Sigmoid colon (tissue), 6 donors: ENCODE measurements at regions not wholly inside any gene's neighbourhood (a gene's known extent, or its start where the extent isn't known, plus 50 kb on each side); places are given as distances from the start of the nearest gene placed in this dataset.

Experiments used
- DNase-seq: peaks from one replicate; pipeline ENCODE4 v3.0.0-alpha.2; 2019
- H3K27ac ChIP-seq, 4 donors: fragments of 200-600 bp; sonication (generic); one replicate each; pipeline ENCODE4 v1.5.1; 2016 to 2019; ENCODE audit warnings: mild to moderate bottlenecking in 1 of 4
- H3K27me3 ChIP-seq, 3 donors: fragments of 200-600 bp; sonication (generic); one replicate each; pipeline ENCODE4 v1.5.1; 2019; ENCODE audit warnings: mild to moderate bottlenecking in 1 of 3
- H3K36me3 ChIP-seq, 4 donors: fragments of 200-600 bp; sonication (generic); one replicate each; pipeline ENCODE4 v1.5.1; 2016 to 2019
- H3K4me1 ChIP-seq, 4 donors: fragments of 200-600 bp; sonication (generic); one replicate each; pipeline ENCODE4 v1.5.1; 2017 to 2019
- H3K4me3 ChIP-seq, 4 donors: fragments of 200-600 bp; sonication (generic); one replicate each; pipeline ENCODE4 v1.5.1; 2017 to 2019; ENCODE audit warnings: mild to moderate bottlenecking in 2 of 4, moderate library complexity in 1 of 4
- H3K9me3 ChIP-seq, 4 donors: fragments of 200-600 bp in 3 of 4; sonication (generic) in 3 of 4; one replicate each; pipeline versions ENCODE4 v1.5.1 to v1.6.1; 2013 to 2019
- EP300 ChIP-seq, 4 donors: sonication (generic); formaldehyde crosslinking; IDR thresholded peaks; one replicate each; pipeline ENCODE4 v1.6.1; 2017; ENCODE audit warnings: antibody characterized with exemption in 4 of 4
- POLR2A ChIP-seq, 2 donors: fragments of 450-650 bp; IDR thresholded peaks; one replicate each; pipeline ENCODE4 v1.6.1; 2016; ENCODE audit warnings: antibody characterized with exemption in 2 of 2, mild to moderate bottlenecking in 2 of 2, moderate library complexity in 2 of 2
- POLR2AphosphoS5 ChIP-seq, 4 donors: sonication (generic); formaldehyde crosslinking; IDR thresholded peaks; one replicate each; pipeline ENCODE4 v1.6.1; 2017; ENCODE audit warnings: antibody characterized with exemption in 4 of 4
- WGBS, 2 donors: extraction: QIAGEN DNeasy Blood & Tissue Kit; methylation state at CpG; one replicate each; pipeline ENCODE4 v1.1.7; 2013; 5-methylcytosine and 5-hydroxymethylcytosine counted together
- intact Hi-C: fragments of 100-400 bp; cut with DNase I; formaldehyde crosslinking; loops from one replicate; pipeline ENCODE4 v1.15.1; 2023
- TF ChIP-seq, protein P1 (sequence below), 4 experiments: fragments of 450-650 bp in 3 of 4; fragments of 200-600 bp in 1 of 4; IDR thresholded peaks; one replicate each; pipeline ENCODE4 v1.5.1; 2016 to 2019; ENCODE audit warnings: antibody characterized with exemption in 4 of 4, mild to moderate bottlenecking in 3 of 4, moderate library complexity in 2 of 4
- donor health status: healthy with polysubstance abuse.
- donor health status: healthy.

DNA sequence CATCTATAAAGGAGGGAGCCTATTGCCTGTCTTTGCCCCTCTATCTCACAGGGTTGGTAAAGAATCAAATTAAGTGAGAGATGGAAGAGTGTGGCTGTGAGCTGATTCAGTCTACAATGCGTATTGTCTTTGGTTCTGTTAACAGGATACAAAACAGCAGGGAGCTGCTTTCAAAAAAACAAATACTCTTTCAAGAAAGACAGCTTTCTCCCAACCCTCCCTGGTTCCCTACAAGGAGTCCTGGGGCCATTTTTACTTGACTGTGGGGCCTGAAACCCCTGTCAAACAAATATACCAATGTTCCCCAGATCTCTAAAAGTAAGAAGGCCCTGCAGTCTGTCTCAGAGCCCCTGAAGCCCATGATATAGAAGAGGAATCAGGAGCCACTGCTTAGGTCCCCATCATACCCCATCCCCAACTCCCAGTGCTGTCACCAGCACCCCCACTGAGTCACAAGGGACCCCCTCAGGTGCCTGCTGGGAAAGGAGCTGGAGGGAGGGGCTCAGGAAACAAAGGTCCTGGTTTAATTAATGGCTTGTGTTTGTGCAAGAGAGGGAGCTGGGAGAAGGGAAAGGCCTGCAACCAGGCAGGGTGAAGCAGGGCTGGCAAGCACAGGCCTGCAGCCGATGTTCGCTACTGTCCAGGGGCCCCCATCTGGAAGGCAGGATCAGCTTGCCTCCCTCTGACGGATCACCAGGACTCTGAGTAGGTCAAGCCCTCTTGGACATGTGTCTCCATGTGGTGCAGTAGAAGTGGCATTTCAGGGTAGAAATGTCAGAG lies 182.0 kb upstream of the GHITM start:
- intact Hi-C loops: no loop called here
- no peak for DNase-seq
- H3K27me3 ChIP-seq: peaks cover 0 to 5% (median 0%) of the 10 kb centered on the region in 3 donors
- H3K9me3 ChIP-seq: no peaks in the 10 kb centered on the region
- H3K4me3 ChIP-seq: no peak overlapping the region
- WGBS, 2 donors: 77 to 88% methylated on average over 4 of the region's 4 CpGs
- H3K4me1 ChIP-seq: no peaks in the 10 kb centered on the region
- H3K36me3 ChIP-seq: no peaks in the 10 kb centered on the region
- TF ChIP-seq, protein P1, sequence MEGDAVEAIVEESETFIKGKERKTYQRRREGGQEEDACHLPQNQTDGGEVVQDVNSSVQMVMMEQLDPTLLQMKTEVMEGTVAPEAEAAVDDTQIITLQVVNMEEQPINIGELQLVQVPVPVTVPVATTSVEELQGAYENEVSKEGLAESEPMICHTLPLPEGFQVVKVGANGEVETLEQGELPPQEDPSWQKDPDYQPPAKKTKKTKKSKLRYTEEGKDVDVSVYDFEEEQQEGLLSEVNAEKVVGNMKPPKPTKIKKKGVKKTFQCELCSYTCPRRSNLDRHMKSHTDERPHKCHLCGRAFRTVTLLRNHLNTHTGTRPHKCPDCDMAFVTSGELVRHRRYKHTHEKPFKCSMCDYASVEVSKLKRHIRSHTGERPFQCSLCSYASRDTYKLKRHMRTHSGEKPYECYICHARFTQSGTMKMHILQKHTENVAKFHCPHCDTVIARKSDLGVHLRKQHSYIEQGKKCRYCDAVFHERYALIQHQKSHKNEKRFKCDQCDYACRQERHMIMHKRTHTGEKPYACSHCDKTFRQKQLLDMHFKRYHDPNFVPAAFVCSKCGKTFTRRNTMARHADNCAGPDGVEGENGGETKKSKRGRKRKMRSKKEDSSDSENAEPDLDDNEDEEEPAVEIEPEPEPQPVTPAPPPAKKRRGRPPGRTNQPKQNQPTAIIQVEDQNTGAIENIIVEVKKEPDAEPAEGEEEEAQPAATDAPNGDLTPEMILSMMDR (IDR thresholded peaks at IDR 0.05): no peak
- TF ChIP-seq EP300 (IDR thresholded peaks at IDR 0.05) (no peak), POLR2A (IDR thresholded peaks at IDR 0.05) (no peak), POLR2AphosphoS5 (IDR thresholded peaks at IDR 0.05) (no peak)
- no peak overlapping the region for H3K27ac ChIP-seq

DNA sequence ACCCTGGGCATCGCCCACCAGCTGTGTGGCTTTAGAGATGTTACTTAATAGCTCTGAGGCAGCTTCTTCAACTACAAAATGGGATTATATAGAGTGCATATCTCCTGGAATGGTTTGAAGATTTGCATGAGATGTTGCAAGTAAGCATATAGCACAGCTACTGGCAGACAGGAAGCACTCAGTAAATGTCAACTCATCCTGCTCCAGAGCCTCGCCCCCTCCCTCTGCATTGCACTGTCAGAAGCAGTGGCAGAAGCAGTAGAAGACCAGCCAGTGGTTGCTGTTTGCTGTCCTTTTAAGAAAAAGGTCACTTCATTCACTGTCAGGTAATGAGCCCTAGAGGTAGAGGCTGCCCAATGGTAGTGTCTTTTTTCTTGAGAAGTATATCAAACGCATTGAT lies 180.0 kb upstream of the GHITM start:
- Histone ChIP-seq H3K9me3 (no peaks in the 10 kb centered on the region), H3K27me3 (no peaks in the 10 kb centered on the region), H3K4me3 (no peak overlapping the region), H3K36me3 (no peaks in the 10 kb centered on the region), H3K27ac (no peak overlapping the region), H3K4me1 (no peaks in the 10 kb centered on the region)
- TF ChIP-seq POLR2A (IDR thresholded peaks at IDR 0.05) (no peak), POLR2AphosphoS5 (IDR thresholded peaks at IDR 0.05) (no peak), EP300 (IDR thresholded peaks at IDR 0.05) (no peak)
- TF ChIP-seq, protein P1 (IDR thresholded peaks at IDR 0.05): no peak
- no peak for DNase-seq
- 76 to 82% methylated on average over 3 of the region's 3 CpGs for WGBS, 2 donors
- intact Hi-C loops: no loop called here

DNA sequence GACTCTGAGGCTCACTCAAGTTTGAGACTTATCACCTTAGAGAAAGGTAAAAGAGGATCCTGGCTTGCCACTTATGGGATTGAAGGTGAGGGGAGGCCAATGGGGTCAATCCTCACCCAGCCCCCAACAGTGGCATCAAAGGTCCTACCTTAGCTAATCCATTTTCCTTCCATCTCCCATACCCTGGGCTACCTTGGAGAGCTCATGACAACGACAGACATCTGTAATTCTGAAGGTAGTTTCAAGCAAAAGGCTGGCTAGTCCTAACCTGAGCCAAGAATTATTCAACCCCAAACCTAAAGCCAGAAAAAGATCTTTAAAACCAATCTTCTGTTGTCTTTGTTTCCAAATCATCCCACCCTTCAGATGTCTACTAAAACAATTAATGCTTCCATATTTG lies 179.2 kb upstream of the GHITM start:
- Histone ChIP-seq H3K36me3 (no peaks in the 10 kb centered on the region), H3K27me3 (no peaks in the 10 kb centered on the region), H3K4me3 (no peak overlapping the region), H3K27ac (no peak overlapping the region), H3K9me3 (no peaks in the 10 kb centered on the region), H3K4me1 (no peaks in the 10 kb centered on the region)
- intact Hi-C loops: no loop called here
- no peak for TF ChIP-seq EP300 (IDR thresholded peaks at IDR 0.05)
- TF ChIP-seq POLR2A (IDR thresholded peaks at IDR 0.05): no peak
- TF ChIP-seq, protein P1 (IDR thresholded peaks at IDR 0.05): no peak
- TF ChIP-seq POLR2AphosphoS5 (IDR thresholded peaks at IDR 0.05): no peak
- WGBS, 2 donors: 65 to 74% methylated on average over 1 of the region's 1 CpG
- no peak for DNase-seq

DNA sequence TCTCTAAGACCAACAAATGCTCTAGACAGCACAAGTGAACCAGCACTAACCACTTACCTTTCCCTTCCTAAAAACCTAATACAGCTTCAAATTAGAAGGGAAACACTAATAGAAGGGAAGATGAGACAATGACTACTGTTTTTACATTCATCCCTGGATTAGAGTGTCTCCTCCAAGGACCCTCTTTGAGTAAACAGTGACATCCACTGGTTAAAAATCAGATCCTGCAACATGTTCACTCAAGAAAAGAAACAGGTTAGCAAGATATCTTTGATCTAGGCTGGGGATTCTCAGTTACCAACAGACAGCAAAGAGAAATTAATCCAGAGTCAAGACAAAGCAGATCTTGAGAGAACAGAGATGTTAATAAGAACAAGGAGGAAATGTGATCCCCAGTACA lies 177.7 kb upstream of the GHITM start:
- Histone ChIP-seq H3K27me3 (no peaks in the 10 kb centered on the region), H3K36me3 (no peaks in the 10 kb centered on the region), H3K4me1 (no peaks in the 10 kb centered on the region), H3K27ac (no peak overlapping the region), H3K9me3 (no peaks in the 10 kb centered on the region), H3K4me3 (no peak overlapping the region)
- intact Hi-C loops: no loop called here
- no peak for DNase-seq
- TF ChIP-seq POLR2A (IDR thresholded peaks at IDR 0.05): no peak
- no peak for TF ChIP-seq POLR2AphosphoS5 (IDR thresholded peaks at IDR 0.05)

DNA sequence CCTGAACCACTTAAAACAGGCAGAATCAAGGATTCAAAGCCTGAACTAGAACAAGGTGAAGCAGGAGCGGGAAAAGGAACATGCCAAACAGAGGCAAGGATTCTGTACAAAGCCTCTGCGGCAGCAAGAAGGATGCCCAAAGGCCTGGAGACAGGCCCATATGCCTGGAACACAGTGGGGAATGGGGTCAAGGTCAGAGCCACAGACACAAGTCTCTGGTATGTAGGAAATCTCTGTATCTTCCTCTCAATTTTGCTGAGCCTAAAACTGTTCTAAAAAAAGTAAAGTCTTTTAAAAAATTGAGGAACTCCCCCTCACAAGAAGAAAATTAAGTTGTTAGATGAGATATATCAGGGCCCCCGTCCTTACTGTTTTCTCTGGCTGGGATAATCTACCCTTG lies 175.9 kb upstream of the GHITM start:
- Histone ChIP-seq H3K27me3 (no peaks in the 10 kb centered on the region), H3K27ac (no peak overlapping the region), H3K9me3 (no peaks in the 10 kb centered on the region), H3K36me3 (no peaks in the 10 kb centered on the region), H3K4me3 (no peak overlapping the region), H3K4me1 (no peaks in the 10 kb centered on the region)
- WGBS, 2 donors: 90 to 92% methylated on average over 3 of the region's 3 CpGs
- intact Hi-C loops: no loop called here
- TF ChIP-seq POLR2AphosphoS5 (IDR thresholded peaks at IDR 0.05) (no peak), EP300 (IDR thresholded peaks at IDR 0.05) (no peak), POLR2A (IDR thresholded peaks at IDR 0.05) (no peak)
- TF ChIP-seq, protein P1 (IDR thresholded peaks at IDR 0.05): no peak
- no peak for DNase-seq
